ENCODE measurements at regions not wholly inside any gene's neighbourhood (a gene's known extent, or its start where the extent isn't known, plus 50 kb on each side); places are given as distances from the start of the nearest gene placed in this dataset.
"Not testable (repeated sequence)": the region's sequence is repeated elsewhere in the genome, so short reads cannot be mapped to it uniquely, and the experiment has no call there.

DNA sequence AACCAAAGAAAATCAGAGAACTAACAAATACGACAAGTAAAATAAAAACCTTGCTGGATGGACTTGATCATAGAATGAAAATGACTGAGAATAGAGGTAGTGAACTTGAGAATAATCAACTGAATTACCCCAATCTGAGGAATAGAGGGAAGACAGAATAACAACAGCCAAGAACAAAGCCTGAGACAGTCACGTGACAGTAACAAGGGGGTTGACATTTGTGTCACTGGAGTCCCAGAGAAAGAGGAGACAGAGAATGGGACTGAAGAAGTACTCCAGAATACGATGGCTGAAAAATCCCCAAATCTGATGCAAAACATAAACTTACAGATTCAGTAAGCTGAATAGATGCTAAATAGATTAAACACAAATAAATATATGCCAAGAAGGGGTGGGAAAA is 248.5 kb upstream of the HDAC4 start:
- TF ChIP-seq, protein P1, sequence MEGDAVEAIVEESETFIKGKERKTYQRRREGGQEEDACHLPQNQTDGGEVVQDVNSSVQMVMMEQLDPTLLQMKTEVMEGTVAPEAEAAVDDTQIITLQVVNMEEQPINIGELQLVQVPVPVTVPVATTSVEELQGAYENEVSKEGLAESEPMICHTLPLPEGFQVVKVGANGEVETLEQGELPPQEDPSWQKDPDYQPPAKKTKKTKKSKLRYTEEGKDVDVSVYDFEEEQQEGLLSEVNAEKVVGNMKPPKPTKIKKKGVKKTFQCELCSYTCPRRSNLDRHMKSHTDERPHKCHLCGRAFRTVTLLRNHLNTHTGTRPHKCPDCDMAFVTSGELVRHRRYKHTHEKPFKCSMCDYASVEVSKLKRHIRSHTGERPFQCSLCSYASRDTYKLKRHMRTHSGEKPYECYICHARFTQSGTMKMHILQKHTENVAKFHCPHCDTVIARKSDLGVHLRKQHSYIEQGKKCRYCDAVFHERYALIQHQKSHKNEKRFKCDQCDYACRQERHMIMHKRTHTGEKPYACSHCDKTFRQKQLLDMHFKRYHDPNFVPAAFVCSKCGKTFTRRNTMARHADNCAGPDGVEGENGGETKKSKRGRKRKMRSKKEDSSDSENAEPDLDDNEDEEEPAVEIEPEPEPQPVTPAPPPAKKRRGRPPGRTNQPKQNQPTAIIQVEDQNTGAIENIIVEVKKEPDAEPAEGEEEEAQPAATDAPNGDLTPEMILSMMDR (IDR thresholded peaks at IDR 0.05; ENCODE audit: unreplicated experiment): no peak
- H3K4me1 Mint-ChIP-seq (ENCODE audit: low read depth, unreplicated experiment): no peaks in the 10 kb centered on the region
- no peak overlapping the region for H3K27ac Mint-ChIP-seq (ENCODE audit: unreplicated experiment)
- H3K27me3 Mint-ChIP-seq (ENCODE audit: unreplicated experiment): peaks cover 20% of the 10 kb centered on the region
- CTCF ChIA-PET: interaction anchor here (0.7 kb wide), 1 partner anchor 402 kb away, joined by 3 read pairs; no protein-coding TSS in a partner anchor
- no peak overlapping the region for H3K4me3 Mint-ChIP-seq (ENCODE audit: low read depth, unreplicated experiment)
- no peaks in the 10 kb centered on the region for H3K9me3 Mint-ChIP-seq (ENCODE audit: low read depth, unreplicated experiment)
- BruUV-seq (replicated peaks): no TSS peak
- intact Hi-C loops (cut with micrococcal nuclease; ENCODE audit: unreplicated experiment): no loop called here
- no peaks in the 10 kb centered on the region for H3K36me3 Mint-ChIP-seq (ENCODE audit: insufficient read depth, unreplicated experiment)
- no peak for DNase-seq

DNA sequence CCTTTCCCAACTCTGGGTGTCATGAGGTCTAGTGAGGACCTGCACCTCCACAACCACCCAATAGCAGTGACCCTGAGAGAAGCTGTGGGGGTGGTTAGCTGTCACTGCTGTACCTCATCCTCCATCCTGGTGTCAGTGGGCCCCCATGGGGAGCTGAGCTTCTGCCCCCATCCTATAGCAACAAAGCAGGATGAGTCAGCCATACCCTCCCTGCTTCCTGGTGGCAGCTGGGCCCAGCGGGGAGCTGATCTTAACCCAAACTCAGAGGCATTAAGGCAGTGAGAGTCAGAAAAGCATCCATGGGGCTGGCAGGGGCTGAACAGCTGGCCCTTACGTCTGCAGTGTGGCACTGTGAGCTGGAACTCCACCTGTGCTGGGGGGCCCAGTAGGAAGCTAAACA is 247.8 kb upstream of the HDAC4 start:
- H3K9me3 Mint-ChIP-seq (ENCODE audit: low read depth, unreplicated experiment): no peaks in the 10 kb centered on the region
- no peaks in the 10 kb centered on the region for H3K4me1 Mint-ChIP-seq (ENCODE audit: low read depth, unreplicated experiment)
- intact Hi-C loops (cut with micrococcal nuclease; ENCODE audit: unreplicated experiment): no loop called here
- BruUV-seq (replicated peaks): no TSS peak
- no peak overlapping the region for H3K4me3 Mint-ChIP-seq (ENCODE audit: low read depth, unreplicated experiment)
- TF ChIP-seq, protein P1 (IDR thresholded peaks at IDR 0.05; ENCODE audit: unreplicated experiment): no peak
- no peak overlapping the region for H3K27ac Mint-ChIP-seq (ENCODE audit: unreplicated experiment)
- CTCF ChIA-PET: no interaction called here
- H3K36me3 Mint-ChIP-seq (ENCODE audit: insufficient read depth, unreplicated experiment): no peaks in the 10 kb centered on the region
- no peak for DNase-seq
- peaks cover 20% of the 10 kb centered on the region for H3K27me3 Mint-ChIP-seq (ENCODE audit: unreplicated experiment)

DNA sequence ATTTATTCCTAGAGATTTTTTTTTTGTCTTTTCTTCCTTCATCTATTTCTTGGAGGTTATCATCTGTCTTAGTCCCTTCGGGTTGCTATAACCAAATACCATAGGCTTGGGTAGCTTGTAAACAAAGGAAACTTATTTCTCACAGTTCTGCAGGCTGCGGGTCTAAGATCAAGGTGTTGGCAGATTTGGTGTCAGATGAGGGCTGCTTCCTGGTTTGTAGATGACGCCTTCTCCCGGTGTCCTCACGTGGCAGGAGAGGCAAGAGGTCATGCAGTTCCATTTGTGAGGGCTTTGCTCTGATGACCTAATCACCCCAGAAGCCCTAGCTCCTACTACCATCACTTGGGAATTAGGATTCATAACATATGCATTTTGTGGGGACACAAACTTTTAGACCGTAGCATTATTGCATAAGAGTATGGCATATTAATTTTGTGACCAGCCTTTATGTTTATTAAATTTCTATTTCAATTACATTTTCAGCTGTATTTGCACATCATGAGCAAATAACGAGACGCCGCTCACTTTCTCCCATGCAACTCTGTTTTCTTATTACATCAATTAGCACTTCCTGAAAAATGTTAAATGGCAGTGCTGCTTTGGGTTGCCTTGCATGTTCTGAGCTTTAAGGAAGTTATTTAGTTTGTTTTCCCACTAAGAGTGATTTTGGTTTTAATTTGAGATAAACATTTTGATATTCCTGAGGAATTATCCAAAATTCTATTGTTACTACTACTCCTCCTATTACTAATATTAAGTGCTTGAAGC is 246.4 kb upstream of the HDAC4 start:
- no peak overlapping the region for H3K4me3 Mint-ChIP-seq (ENCODE audit: low read depth, unreplicated experiment)
- H3K36me3 Mint-ChIP-seq (ENCODE audit: insufficient read depth, unreplicated experiment): no peaks in the 10 kb centered on the region
- TF ChIP-seq, protein P1 (IDR thresholded peaks at IDR 0.05; ENCODE audit: unreplicated experiment): no peak
- H3K9me3 Mint-ChIP-seq (ENCODE audit: low read depth, unreplicated experiment): no peaks in the 10 kb centered on the region
- no peaks in the 10 kb centered on the region for H3K4me1 Mint-ChIP-seq (ENCODE audit: low read depth, unreplicated experiment)
- no TSS peak for BruUV-seq (replicated peaks)
- H3K27me3 Mint-ChIP-seq (ENCODE audit: unreplicated experiment): peaks cover 20% of the 10 kb centered on the region
- CTCF ChIA-PET: no interaction called here
- H3K27ac Mint-ChIP-seq (ENCODE audit: unreplicated experiment): no peak overlapping the region
- no peak for DNase-seq
- intact Hi-C loops (cut with micrococcal nuclease; ENCODE audit: unreplicated experiment): no loop called here

DNA sequence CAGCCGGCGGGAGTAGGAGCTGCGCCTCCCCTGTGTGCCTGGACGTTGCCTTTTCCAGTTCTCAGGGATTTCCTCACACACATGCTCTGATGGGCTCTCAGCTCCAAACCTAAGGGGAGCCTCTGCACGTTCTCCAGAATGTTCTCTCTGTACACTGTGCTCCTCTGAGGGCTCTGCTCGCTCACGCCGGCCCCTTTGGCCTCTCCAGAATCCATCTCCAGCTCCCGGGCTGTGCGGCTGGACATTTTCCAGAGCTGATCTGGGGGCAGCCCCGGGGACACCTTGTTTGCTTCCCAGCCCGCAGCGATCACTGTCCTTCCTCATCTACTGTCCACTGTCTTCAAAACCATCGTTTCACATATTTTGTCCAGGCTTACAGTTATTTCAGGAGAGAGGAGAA is 245.4 kb upstream of the HDAC4 start:
- no peaks in the 10 kb centered on the region for H3K36me3 Mint-ChIP-seq (ENCODE audit: insufficient read depth, unreplicated experiment)
- DNase-seq: no peak
- H3K27ac Mint-ChIP-seq (ENCODE audit: unreplicated experiment): no peak overlapping the region
- CTCF ChIA-PET: no interaction called here
- no TSS peak for BruUV-seq (replicated peaks)
- H3K27me3 Mint-ChIP-seq (ENCODE audit: unreplicated experiment): peaks cover 20% of the 10 kb centered on the region
- no peak overlapping the region for H3K4me3 Mint-ChIP-seq (ENCODE audit: low read depth, unreplicated experiment)
- TF ChIP-seq, protein P1 (IDR thresholded peaks at IDR 0.05; ENCODE audit: unreplicated experiment): no peak
- intact Hi-C loops (cut with micrococcal nuclease; ENCODE audit: unreplicated experiment): no loop called here
- no peaks in the 10 kb centered on the region for H3K9me3 Mint-ChIP-seq (ENCODE audit: low read depth, unreplicated experiment)
- no peaks in the 10 kb centered on the region for H3K4me1 Mint-ChIP-seq (ENCODE audit: low read depth, unreplicated experiment)

DNA sequence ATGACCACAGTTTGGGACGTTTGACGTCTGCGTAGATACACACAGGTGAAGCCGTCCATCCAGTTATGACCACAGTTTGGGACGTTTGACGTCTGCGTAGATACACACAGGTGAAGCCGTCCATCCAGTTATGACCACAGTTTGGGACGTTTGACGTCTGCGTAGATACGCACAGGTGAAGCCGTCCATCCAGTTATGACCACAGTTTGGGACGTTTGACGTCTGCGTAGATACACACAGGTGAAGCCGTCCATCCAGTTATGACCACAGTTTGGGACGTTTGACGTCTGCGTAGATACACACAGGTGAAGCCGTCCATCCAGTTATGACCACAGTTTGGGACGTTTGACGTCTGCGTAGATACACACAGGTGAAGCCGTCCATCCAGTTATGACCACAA is 243.8 kb upstream of the HDAC4 start:
- H3K36me3 Mint-ChIP-seq (ENCODE audit: insufficient read depth, unreplicated experiment); H3K4me1 Mint-ChIP-seq (ENCODE audit: low read depth, unreplicated experiment); H3K4me3 Mint-ChIP-seq (ENCODE audit: low read depth, unreplicated experiment); H3K27me3 Mint-ChIP-seq (ENCODE audit: unreplicated experiment); BruUV-seq (replicated peaks); intact Hi-C loops (cut with micrococcal nuclease; ENCODE audit: unreplicated experiment); H3K27ac Mint-ChIP-seq (ENCODE audit: unreplicated experiment); H3K9me3 Mint-ChIP-seq (ENCODE audit: low read depth, unreplicated experiment); DNase-seq; CTCF ChIA-PET: not testable (repeated sequence)
